GM20000 (cell line): ENCODE measurements at regions not wholly inside any gene's neighbourhood (a gene's known extent, or its start where the extent isn't known, plus 50 kb on each side); places are given as distances from the start of the nearest gene placed in this dataset.

ENCODE experiments used
- DNase-seq: peaks from one replicate; pipeline ENCODE4 v3.0.0; 2012; ENCODE audit warnings: low spot score
- CTCF ChIP-seq: IDR thresholded peaks from 2 replicates; pipeline ENCODE4 v1.5.1; 2012; ENCODE audit warnings: mild to moderate bottlenecking, control low read depth; ENCODE audit errors: extremely low read depth, missing control alignments

- no peak for DNase-seq
- no peak for TF ChIP-seq CTCF
These were observed 631.6 kb downstream of the SPRY1 start for GRCh38 chr4:124028182-124028581.

GRCh38 chr4:124030147-124030546, 633.6 kb downstream of the SPRY1 start:
- DNase-seq, result no peak
- TF ChIP-seq CTCF, result no peak

GRCh38 chr4:124032035-124032434, 635.4 kb downstream of the SPRY1 start:
- TF ChIP-seq CTCF, result no peak
- DNase-seq, result no peak

GRCh38 chr4:124035364-124036041, 638.9 kb downstream of the SPRY1 start:
- DNase-seq, result no peak
- TF ChIP-seq CTCF, result no peak

- no peak for TF ChIP-seq CTCF
- DNase-seq, result no peak
These were observed 640.6 kb downstream of the SPRY1 start for GRCh38 chr4:124037236-124037635.

- no peak for DNase-seq
- TF ChIP-seq CTCF, result no peak
These were observed 647.7 kb downstream of the SPRY1 start for GRCh38 chr4:124044330-124044729.

- DNase-seq, result no peak
- no peak for TF ChIP-seq CTCF
These were observed 648.3 kb downstream of the SPRY1 start for GRCh38 chr4:124044867-124045266.
